ENCODE measurements at regions not wholly inside any gene's neighbourhood (a gene's known extent, or its start where the extent isn't known, plus 50 kb on each side); places are given as distances from the start of the nearest gene placed in this dataset.

- Histone ChIP-seq H3K9ac (ENCODE audit: insufficient read depth, low read length) (no peak overlapping the region), H4K20me1 (ENCODE audit: control insufficient read depth, extremely low read depth, insufficient read depth, low read length) (no peaks in the 10 kb centered on the region), H3K4me2 (ENCODE audit: extremely low read depth, insufficient read depth, low read length) (no peak overlapping the region), H3K9me3 (ENCODE audit: control insufficient read depth, insufficient read depth, low read depth, low read length) (no peaks in the 10 kb centered on the region), H3K27me3 (ENCODE audit: control insufficient read depth, insufficient read depth, low read length) (no peaks in the 10 kb centered on the region), H3K4me3 (replicated peaks in 1 of 4; ENCODE audit: control extremely low read depth in 1 of 4, insufficient read depth in 1 of 4, low read depth in 3 of 4, low read length in 4 of 4) (no peak overlapping the region), H3K36me3 (ENCODE audit: control insufficient read depth, insufficient read depth, low read length) (no peaks in the 10 kb centered on the region), H3K4me1 (ENCODE audit: control insufficient read depth, extremely low read depth, insufficient read depth, low read length) (no peaks in the 10 kb centered on the region), H3K79me2 (ENCODE audit: control insufficient read depth, insufficient read depth, low read length) (no peaks in the 10 kb centered on the region), H3K27ac (ENCODE audit: insufficient read depth, low read length) (no peak overlapping the region), H2AFZ (ENCODE audit: low read length) (no peak overlapping the region)
- no peak for DNase-seq (ENCODE audit: low read depth in 2 of 2)
- TF ChIP-seq EZH2 (IDR thresholded peaks at IDR 0.05; ENCODE audit: low read length, missing control alignments) (no peak), CTCF (conservative IDR thresholded peaks at IDR 0.05 in 1 of 2, IDR thresholded peaks at IDR 0.05 in 1 of 2; ENCODE audit: low read depth in 1 of 2, low read length in 2 of 2) (no peak)
Observed at GRCh38 chr7:112603673-112604072, 122.9 kb downstream of the LSMEM1 start.

- no peaks in the 10 kb centered on the region for H3K27me3 ChIP-seq (ENCODE audit: control insufficient read depth, insufficient read depth, low read length)
- H3K9ac ChIP-seq (ENCODE audit: insufficient read depth, low read length), result no peak overlapping the region
- no peak overlapping the region for H2AFZ ChIP-seq (ENCODE audit: low read length)
- no peaks in the 10 kb centered on the region for H3K9me3 ChIP-seq (ENCODE audit: control insufficient read depth, insufficient read depth, low read depth, low read length)
- H3K4me3 ChIP-seq (replicated peaks in 1 of 4; ENCODE audit: control extremely low read depth in 1 of 4, insufficient read depth in 1 of 4, low read depth in 3 of 4, low read length in 4 of 4), result no peak overlapping the region
- H3K27ac ChIP-seq (ENCODE audit: insufficient read depth, low read length), result no peak overlapping the region
- DNase-seq (ENCODE audit: low read depth in 2 of 2), result no peak
- no peak for TF ChIP-seq CTCF (conservative IDR thresholded peaks at IDR 0.05 in 1 of 2, IDR thresholded peaks at IDR 0.05 in 1 of 2; ENCODE audit: low read depth in 1 of 2, low read length in 2 of 2)
- TF ChIP-seq EZH2 (IDR thresholded peaks at IDR 0.05; ENCODE audit: low read length, missing control alignments), result no peak
- no peaks in the 10 kb centered on the region for H3K36me3 ChIP-seq (ENCODE audit: control insufficient read depth, insufficient read depth, low read length)
- H3K4me2 ChIP-seq (ENCODE audit: extremely low read depth, insufficient read depth, low read length), result no peak overlapping the region
- H3K4me1 ChIP-seq (ENCODE audit: control insufficient read depth, extremely low read depth, insufficient read depth, low read length), result no peaks in the 10 kb centered on the region
- H3K79me2 ChIP-seq (ENCODE audit: control insufficient read depth, insufficient read depth, low read length), result no peaks in the 10 kb centered on the region
- no peaks in the 10 kb centered on the region for H4K20me1 ChIP-seq (ENCODE audit: control insufficient read depth, extremely low read depth, insufficient read depth, low read length)
Observed at GRCh38 chr7:112610636-112611035, 129.8 kb downstream of the LSMEM1 start.

GRCh38 chr7:112615701-112616100, 134.9 kb downstream of the LSMEM1 start:
- Histone ChIP-seq H3K79me2 (ENCODE audit: control insufficient read depth, insufficient read depth, low read length) (no peaks in the 10 kb centered on the region), H3K36me3 (ENCODE audit: control insufficient read depth, insufficient read depth, low read length) (no peaks in the 10 kb centered on the region), H3K4me3 (replicated peaks in 1 of 4; ENCODE audit: control extremely low read depth in 1 of 4, insufficient read depth in 1 of 4, low read depth in 3 of 4, low read length in 4 of 4) (no peak overlapping the region), H3K27ac (ENCODE audit: insufficient read depth, low read length) (no peak overlapping the region), H2AFZ (ENCODE audit: low read length) (no peak overlapping the region), H3K27me3 (ENCODE audit: control insufficient read depth, insufficient read depth, low read length) (no peaks in the 10 kb centered on the region), H3K9ac (ENCODE audit: insufficient read depth, low read length) (no peak overlapping the region), H3K4me1 (ENCODE audit: control insufficient read depth, extremely low read depth, insufficient read depth, low read length) (no peaks in the 10 kb centered on the region), H3K9me3 (ENCODE audit: control insufficient read depth, insufficient read depth, low read depth, low read length) (no peaks in the 10 kb centered on the region), H3K4me2 (ENCODE audit: extremely low read depth, insufficient read depth, low read length) (no peak overlapping the region), H4K20me1 (ENCODE audit: control insufficient read depth, extremely low read depth, insufficient read depth, low read length) (no peaks in the 10 kb centered on the region)
- DNase-seq (ENCODE audit: low read depth in 2 of 2), result no peak
- TF ChIP-seq EZH2 (IDR thresholded peaks at IDR 0.05; ENCODE audit: low read length, missing control alignments) (no peak), CTCF (conservative IDR thresholded peaks at IDR 0.05 in 1 of 2, IDR thresholded peaks at IDR 0.05 in 1 of 2; ENCODE audit: low read depth in 1 of 2, low read length in 2 of 2) (no peak)

Data from fibroblast of lung (primary cell).